H9 (cell line): ENCODE measurements at regions not wholly inside any gene's neighbourhood (a gene's known extent, or its start where the extent isn't known, plus 50 kb on each side); places are given as distances from the start of the nearest gene placed in this dataset.

ENCODE experiments used
- DNase-seq: peaks from one replicate; pipeline ENCODE4 v3.0.0-alpha.2; 2017
- H2AFZ ChIP-seq: one replicate; pipeline ENCODE4 v1.6.1; 2013; ENCODE audit warnings: mild to moderate bottlenecking, low read length, control low read depth, moderate library complexity
- H2AK5ac ChIP-seq: 2 replicates; pipeline ENCODE4 v1.6.1; 2013; ENCODE audit warnings: low read length, control low read depth, mixed read lengths; ENCODE audit not compliant: insufficient read length
- H2BK120ac ChIP-seq: one replicate; pipeline ENCODE4 v1.6.1; 2013; ENCODE audit warnings: low read depth, mild to moderate bottlenecking, low read length, control low read depth, inconsistent platforms; ENCODE audit not compliant: poor library complexity, severe bottlenecking
- H2BK12ac ChIP-seq: 2 replicates; pipeline ENCODE4 v1.6.1; 2013; ENCODE audit warnings: low read length, control low read depth, mixed read lengths, low read depth; ENCODE audit not compliant: insufficient read length
- H2BK15ac ChIP-seq: 2 replicates; pipeline ENCODE4 v1.6.1; 2013; ENCODE audit warnings: low read depth, low read length, control low read depth
- H2BK20ac ChIP-seq: one replicate; pipeline ENCODE4 v1.6.1; 2013; ENCODE audit warnings: low read depth, mild to moderate bottlenecking, low read length, control low read depth, inconsistent platforms; ENCODE audit not compliant: poor library complexity, severe bottlenecking
- H2BK5ac ChIP-seq: 2 replicates; pipeline ENCODE4 v1.6.1; 2013; ENCODE audit warnings: low read length, control low read depth, mixed read lengths; ENCODE audit not compliant: insufficient read length
- H3K14ac ChIP-seq: 2 replicates; pipeline ENCODE4 v1.6.1; 2013; ENCODE audit warnings: low read length, control low read depth; ENCODE audit not compliant: insufficient read depth
- H3K18ac ChIP-seq: 2 replicates; pipeline ENCODE4 v1.6.1; 2013; ENCODE audit warnings: low read depth, mild to moderate bottlenecking, mixed read lengths, low read length, control low read depth; ENCODE audit not compliant: insufficient read length
- H3K23ac ChIP-seq: 2 replicates; pipeline ENCODE4 v1.6.1; 2013; ENCODE audit warnings: low read length, control low read depth, mixed read lengths, low read depth; ENCODE audit not compliant: insufficient read length
- H3K23me2 ChIP-seq: 2 replicates; pipeline ENCODE4 v1.6.1; 2013; ENCODE audit warnings: low read depth, mild to moderate bottlenecking, mixed read lengths, low read length, control low read depth; ENCODE audit not compliant: insufficient read length, poor library complexity, severe bottlenecking
- H3K27ac ChIP-seq: 2 replicates; pipeline ENCODE4 v1.5.1; 2013; ENCODE audit warnings: low read length, control low read depth, mixed read lengths, low read depth; ENCODE audit not compliant: insufficient read length
- H3K27me3 ChIP-seq: 2 replicates; pipeline ENCODE4 v1.6.1; 2013; ENCODE audit warnings: low read length, control low read depth, inconsistent platforms; ENCODE audit not compliant: insufficient read depth
- H3K4ac ChIP-seq: 2 replicates; pipeline ENCODE4 v1.6.1; 2013; ENCODE audit warnings: low read depth, mild to moderate bottlenecking, control low read depth, inconsistent platforms, low read length, moderate library complexity
- H3K4me1 ChIP-seq: 2 replicates; pipeline ENCODE4 v1.6.1; 2013; ENCODE audit warnings: low read length, control low read depth, inconsistent platforms; ENCODE audit not compliant: insufficient read depth
- H3K4me2 ChIP-seq: 2 replicates; pipeline ENCODE4 v1.6.1; 2013; ENCODE audit warnings: low read length, control low read depth, mixed read lengths; ENCODE audit not compliant: insufficient read length, insufficient read depth
- H3K56ac ChIP-seq: 2 replicates; pipeline ENCODE4 v1.6.1; 2013; ENCODE audit warnings: low read depth, mild to moderate bottlenecking, mixed read lengths, low read length, control low read depth; ENCODE audit not compliant: insufficient read length
- H3K79me1 ChIP-seq: 2 replicates; pipeline ENCODE4 v1.6.1; 2013; ENCODE audit warnings: low read depth, mild to moderate bottlenecking, moderate library complexity, low read length, control low read depth, inconsistent platforms; ENCODE audit not compliant: insufficient read depth, poor library complexity, severe bottlenecking
- H3K79me2 ChIP-seq: 2 replicates; pipeline ENCODE4 v1.6.1; 2013; ENCODE audit warnings: low read length, control low read depth, inconsistent platforms; ENCODE audit not compliant: insufficient read depth
- H3K9ac ChIP-seq: 2 replicates; pipeline ENCODE4 v1.6.1; 2013; ENCODE audit warnings: low read length, control low read depth, mixed read lengths; ENCODE audit not compliant: insufficient read length; ENCODE audit errors: extremely low read depth
- H3K9me3 ChIP-seq: one replicate; pipeline ENCODE4 v1.6.1; 2013; ENCODE audit warnings: low read depth, low read length, inconsistent platforms; ENCODE audit not compliant: control insufficient read depth
- H3T11ph ChIP-seq: one replicate; pipeline ENCODE4 v1.6.1; 2013; ENCODE audit warnings: mild to moderate bottlenecking, low read length, control low read depth, inconsistent platforms
- H4K20me1 ChIP-seq: one replicate; pipeline ENCODE4 v1.6.1; 2013; ENCODE audit not compliant: control insufficient read depth, insufficient read length, insufficient read depth
- H4K5ac ChIP-seq: 2 replicates; pipeline ENCODE4 v1.6.1; 2013; ENCODE audit warnings: low read depth, mild to moderate bottlenecking, mixed read lengths, low read length, control low read depth; ENCODE audit not compliant: insufficient read length
- H4K8ac ChIP-seq: replicated peaks from 2 replicates; pipeline ENCODE4 v1.6.1; 2013; ENCODE audit warnings: low read length, control low read depth, mixed read lengths, low read depth; ENCODE audit not compliant: insufficient read length
- H4K91ac ChIP-seq: 2 replicates; pipeline ENCODE4 v1.6.1; 2013; ENCODE audit warnings: low read depth, mild to moderate bottlenecking, moderate library complexity, mixed read lengths, low read length, control low read depth; ENCODE audit not compliant: insufficient read length
- H3K27ac Mint-ChIP-seq, 3 experiments: 2 replicates in 2 of 3; 3 replicates in 1 of 3; pipeline ENCODE4 v1.8.0; 2020 to 2021; ENCODE audit warnings: mixed read lengths in 3 of 3, mild to moderate bottlenecking in 1 of 3, moderate library complexity in 1 of 3
- H3K27me3 Mint-ChIP-seq: 2 replicates; pipeline ENCODE4 v1.8.0; 2021; ENCODE audit warnings: low read depth, mild to moderate bottlenecking, moderate library complexity, mixed read lengths
- H3K36me3 Mint-ChIP-seq, 3 experiments: 2 replicates in 2 of 3; 3 replicates in 1 of 3; pipeline ENCODE4 v1.8.0; 2020 to 2021; ENCODE audit warnings: low read depth in 3 of 3, mixed read lengths in 3 of 3; ENCODE audit not compliant: insufficient read depth in 1 of 3
- H3K4me1 Mint-ChIP-seq, 2 experiments: 2 replicates each; pipeline ENCODE4 v1.8.0; 2020; ENCODE audit warnings: mixed read lengths in 2 of 2
- H3K4me3 Mint-ChIP-seq, 2 experiments: 2 replicates in 1 of 2; 3 replicates in 1 of 2; pipeline ENCODE4 v1.8.0; 2020 to 2021; ENCODE audit warnings: mild to moderate bottlenecking in 2 of 2, mixed read lengths in 2 of 2, moderate library complexity in 1 of 2
- H3K9me3 Mint-ChIP-seq, 2 experiments: 2 replicates in 1 of 2; 3 replicates in 1 of 2; pipeline ENCODE4 v1.8.0; 2020; ENCODE audit warnings: mild to moderate bottlenecking in 2 of 2, mixed read lengths in 2 of 2, moderate library complexity in 1 of 2
- WGBS: extraction: QIAGEN DNeasy Blood & Tissue Kit; methylation state at CpG from one replicate; pipeline ENCODE4 v1.1.7; 2013; ENCODE audit warnings: missing lambda C conversion rate, low lambda C conversion rate, mixed read lengths; ENCODE audit not compliant: insufficient read length; ENCODE audit errors: extremely low coverage; 5-methylcytosine and 5-hydroxymethylcytosine counted together
- TF ChIP-seq, protein P1 (sequence below): fragments of 200-600 bp; sonication (generic); conservative IDR thresholded peaks from 3 replicates; pipeline ENCODE4 v1.8.0; 2021; ENCODE audit warnings: antibody characterized with exemption, mild to moderate bottlenecking

DNA sequence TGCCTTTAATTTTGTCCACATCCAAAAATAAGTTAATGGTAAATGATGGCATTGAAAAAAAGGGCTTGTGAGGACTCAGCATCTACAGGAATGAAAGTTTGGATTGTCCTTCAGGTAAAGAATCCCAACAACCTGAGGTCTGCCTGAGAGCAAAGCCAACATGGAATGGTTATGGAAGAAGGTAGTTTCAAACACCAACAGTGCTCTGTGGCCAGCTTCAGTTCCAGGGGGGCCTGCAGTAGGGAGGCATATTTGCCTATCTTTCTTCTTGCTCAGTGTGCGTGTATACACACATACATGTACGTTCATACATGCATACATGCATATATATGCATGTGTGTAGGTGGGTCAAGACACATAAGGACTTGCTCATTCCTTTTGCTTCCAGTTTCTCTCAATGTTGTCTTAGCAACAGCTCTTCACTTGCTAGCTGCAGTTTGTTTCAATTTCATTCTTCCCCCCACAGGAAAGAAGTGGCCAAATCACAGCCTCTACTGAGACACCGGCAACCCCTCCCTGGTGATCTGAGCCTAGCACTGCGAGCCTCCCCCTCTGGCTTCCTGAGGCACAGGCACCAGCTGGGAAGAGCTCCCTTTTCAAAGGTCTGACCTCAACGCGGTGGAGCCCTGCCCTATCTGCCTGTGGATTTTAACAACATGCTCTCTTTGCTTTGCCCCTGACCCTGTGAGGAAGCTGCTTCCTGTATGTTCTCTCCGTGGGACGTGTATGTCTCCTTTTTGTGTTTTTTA, 146.2 kb downstream of the KLF13 start:
- peak; percentile 24 for DNase-seq
- Mint-ChIP-seq H3K36me3 (no peaks in the 10 kb centered on the region), H3K4me1 (peaks cover 8 to 12% of the 10 kb centered on the region in 2 experiments), H3K27ac (0 out of 7 replicates have a peak overlapping the region, but pooled peaks of 1 of the 3 experiments have one; percentile 3), H3K9me3 (no peaks in the 10 kb centered on the region), H3K4me3 (no peak overlapping the region), H3K27me3 (peaks cover 5% of the 10 kb centered on the region)
- no peak overlapping the region for H3T11ph ChIP-seq
- no peak overlapping the region for H3K4me2 ChIP-seq
- H3K23ac ChIP-seq: no peak overlapping the region
- no peak overlapping the region for H2AFZ ChIP-seq
- H2BK15ac ChIP-seq: no peak overlapping the region
- no CpG with 5 or more reads among the region's 8 CpGs for WGBS
- no peaks in the 10 kb centered on the region for H4K20me1 ChIP-seq
- H2BK5ac ChIP-seq: no peak overlapping the region
- H3K14ac ChIP-seq: no peak overlapping the region
- H3K4ac ChIP-seq: no peak overlapping the region
- H3K27ac ChIP-seq: no peak overlapping the region
- no peak overlapping the region for H4K5ac ChIP-seq
- no peak overlapping the region for H3K18ac ChIP-seq
- H3K79me2 ChIP-seq: no peaks in the 10 kb centered on the region
- H2AK5ac ChIP-seq: no peak overlapping the region
- no peak overlapping the region for H2BK12ac ChIP-seq
- no peak overlapping the region for H2BK20ac ChIP-seq
- no peaks in the 10 kb centered on the region for H3K79me1 ChIP-seq
- H3K56ac ChIP-seq: no peak overlapping the region
- no peak overlapping the region for H3K9ac ChIP-seq
- no peak overlapping the region for H4K8ac ChIP-seq
- no peak overlapping the region for H4K91ac ChIP-seq
- no peaks in the 10 kb centered on the region for H3K4me1 ChIP-seq
- no peaks in the 10 kb centered on the region for H3K27me3 ChIP-seq
- H3K9me3 ChIP-seq: no peaks in the 10 kb centered on the region
- no peaks in the 10 kb centered on the region for H3K23me2 ChIP-seq
- TF ChIP-seq, protein P1, sequence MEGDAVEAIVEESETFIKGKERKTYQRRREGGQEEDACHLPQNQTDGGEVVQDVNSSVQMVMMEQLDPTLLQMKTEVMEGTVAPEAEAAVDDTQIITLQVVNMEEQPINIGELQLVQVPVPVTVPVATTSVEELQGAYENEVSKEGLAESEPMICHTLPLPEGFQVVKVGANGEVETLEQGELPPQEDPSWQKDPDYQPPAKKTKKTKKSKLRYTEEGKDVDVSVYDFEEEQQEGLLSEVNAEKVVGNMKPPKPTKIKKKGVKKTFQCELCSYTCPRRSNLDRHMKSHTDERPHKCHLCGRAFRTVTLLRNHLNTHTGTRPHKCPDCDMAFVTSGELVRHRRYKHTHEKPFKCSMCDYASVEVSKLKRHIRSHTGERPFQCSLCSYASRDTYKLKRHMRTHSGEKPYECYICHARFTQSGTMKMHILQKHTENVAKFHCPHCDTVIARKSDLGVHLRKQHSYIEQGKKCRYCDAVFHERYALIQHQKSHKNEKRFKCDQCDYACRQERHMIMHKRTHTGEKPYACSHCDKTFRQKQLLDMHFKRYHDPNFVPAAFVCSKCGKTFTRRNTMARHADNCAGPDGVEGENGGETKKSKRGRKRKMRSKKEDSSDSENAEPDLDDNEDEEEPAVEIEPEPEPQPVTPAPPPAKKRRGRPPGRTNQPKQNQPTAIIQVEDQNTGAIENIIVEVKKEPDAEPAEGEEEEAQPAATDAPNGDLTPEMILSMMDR: no peak
- no peak overlapping the region for H2BK120ac ChIP-seq
